ENCODE measurements at regions not wholly inside any gene's neighbourhood (a gene's known extent, or its start where the extent isn't known, plus 50 kb on each side); places are given as distances from the start of the nearest gene placed in this dataset.
"Not testable (repeated sequence)": the region's sequence is repeated elsewhere in the genome, so short reads cannot be mapped to it uniquely, and the experiment has no call there.

GRCh38 chr5:54388409-54388808 lies 67.1 kb upstream of the HSPB3 start:
- H3K9ac ChIP-seq (ENCODE audit: low read depth in 1 of 2, low read length in 2 of 2), result no peak overlapping the region
- H3K4me3 ChIP-seq (ENCODE audit: low read depth in 1 of 2, low read length in 2 of 2), result no peak overlapping the region
- H3K4me1 ChIP-seq (ENCODE audit: control insufficient read depth in 1 of 2, insufficient read depth in 2 of 2, low read length in 2 of 2), result peaks cover 9 to 11% of the 10 kb centered on the region in 2 donors
- no peaks in the 10 kb centered on the region for H3K9me3 ChIP-seq (ENCODE audit: control insufficient read depth in 1 of 2, low read length in 2 of 2)
- H3K27ac ChIP-seq (ENCODE audit: low read depth, low read length), result no peak overlapping the region
- H3K36me3 ChIP-seq (ENCODE audit: control insufficient read depth in 1 of 2, insufficient read depth in 2 of 2, low read length in 2 of 2), result no peaks in the 10 kb centered on the region
- no peaks in the 10 kb centered on the region for H3K27me3 ChIP-seq (ENCODE audit: control insufficient read depth in 1 of 2, insufficient read depth in 2 of 2, low read length in 2 of 2)

- Histone ChIP-seq H3K36me3 (ENCODE audit: control insufficient read depth in 1 of 2, insufficient read depth in 2 of 2, low read length in 2 of 2) (no peaks in the 10 kb centered on the region), H3K4me1 (ENCODE audit: control insufficient read depth in 1 of 2, insufficient read depth in 2 of 2, low read length in 2 of 2) (peaks cover 9 to 14% of the 10 kb centered on the region in 2 donors), H3K9me3 (ENCODE audit: control insufficient read depth in 1 of 2, low read length in 2 of 2) (no peaks in the 10 kb centered on the region), H3K27ac (ENCODE audit: low read depth, low read length) (no peak overlapping the region), H3K27me3 (ENCODE audit: control insufficient read depth in 1 of 2, insufficient read depth in 2 of 2, low read length in 2 of 2) (no peaks in the 10 kb centered on the region), H3K4me3 (ENCODE audit: low read depth in 1 of 2, low read length in 2 of 2) (no peak overlapping the region), H3K9ac (ENCODE audit: low read depth in 1 of 2, low read length in 2 of 2) (no peak overlapping the region)
These were observed 67.8 kb upstream of the HSPB3 start for GRCh38 chr5:54387659-54388232.

- Histone ChIP-seq H3K36me3 (ENCODE audit: control insufficient read depth in 1 of 2, insufficient read depth in 2 of 2, low read length in 2 of 2) (no peaks in the 10 kb centered on the region), H3K9ac (ENCODE audit: low read depth in 1 of 2, low read length in 2 of 2) (no peak overlapping the region), H3K9me3 (ENCODE audit: control insufficient read depth in 1 of 2, low read length in 2 of 2) (no peaks in the 10 kb centered on the region), H3K4me3 (ENCODE audit: low read depth in 1 of 2, low read length in 2 of 2) (no peak overlapping the region), H3K27me3 (ENCODE audit: control insufficient read depth in 1 of 2, insufficient read depth in 2 of 2, low read length in 2 of 2) (no peaks in the 10 kb centered on the region), H3K4me1 (ENCODE audit: control insufficient read depth in 1 of 2, insufficient read depth in 2 of 2, low read length in 2 of 2) (peaks cover 9 to 14% of the 10 kb centered on the region in 2 donors), H3K27ac (ENCODE audit: low read depth, low read length) (no peak overlapping the region)
These were observed 68.5 kb upstream of the HSPB3 start for GRCh38 chr5:54387031-54387430.

DNA sequence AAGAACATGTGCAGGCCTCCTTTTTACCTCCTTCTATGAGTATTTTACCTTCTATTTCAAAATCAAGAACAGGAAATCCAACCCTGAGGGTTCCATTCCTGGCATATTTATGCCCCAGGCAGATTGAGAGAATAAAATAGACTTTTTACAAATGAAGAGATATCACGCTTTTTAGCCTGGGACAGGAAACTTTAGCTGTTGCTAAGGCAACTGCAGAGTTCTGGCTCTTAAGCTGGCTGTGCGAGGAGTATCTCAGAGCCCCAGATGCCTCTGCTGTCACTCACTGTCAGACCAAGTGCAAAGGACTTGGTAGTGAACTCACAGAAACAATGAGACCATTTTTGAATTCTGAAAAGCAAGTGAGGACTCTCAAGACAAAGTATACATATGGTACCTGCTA lies 69.5 kb upstream of the HSPB3 start:
- Histone ChIP-seq H3K27ac (ENCODE audit: low read depth, low read length) (no peak overlapping the region), H3K9me3 (ENCODE audit: control insufficient read depth in 1 of 2, low read length in 2 of 2) (no peaks in the 10 kb centered on the region), H3K9ac (ENCODE audit: low read depth in 1 of 2, low read length in 2 of 2) (no peak overlapping the region)

GRCh38 chr5:54384356-54384933 lies 71.1 kb upstream of the HSPB3 start:
- H3K4me1 ChIP-seq (ENCODE audit: control insufficient read depth in 1 of 2, insufficient read depth in 2 of 2, low read length in 2 of 2), result peaks cover 9 to 14% of the 10 kb centered on the region in 2 donors
- H3K27ac ChIP-seq (ENCODE audit: low read depth, low read length), result no peak overlapping the region

More for the DNA sequence above, 69.5 kb upstream of the HSPB3 start:
- Histone ChIP-seq H3K4me1 (ENCODE audit: control insufficient read depth in 1 of 2, insufficient read depth in 2 of 2, low read length in 2 of 2) (peaks cover 9 to 14% of the 10 kb centered on the region in 2 donors), H3K36me3 (ENCODE audit: control insufficient read depth in 1 of 2, insufficient read depth in 2 of 2, low read length in 2 of 2) (no peaks in the 10 kb centered on the region), H3K4me3 (ENCODE audit: low read depth in 1 of 2, low read length in 2 of 2) (no peak overlapping the region), H3K27me3 (ENCODE audit: control insufficient read depth in 1 of 2, insufficient read depth in 2 of 2, low read length in 2 of 2) (no peaks in the 10 kb centered on the region)

GRCh38 chr5:54383941-54384340 lies 71.6 kb upstream of the HSPB3 start:
- Histone ChIP-seq H3K36me3 (ENCODE audit: control insufficient read depth in 1 of 2, insufficient read depth in 2 of 2, low read length in 2 of 2) (no peaks in the 10 kb centered on the region), H3K27ac (ENCODE audit: low read depth, low read length) (no peak overlapping the region), H3K27me3 (ENCODE audit: control insufficient read depth in 1 of 2, insufficient read depth in 2 of 2, low read length in 2 of 2) (no peaks in the 10 kb centered on the region), H3K9me3 (ENCODE audit: control insufficient read depth in 1 of 2, low read length in 2 of 2) (no peaks in the 10 kb centered on the region), H3K9ac (ENCODE audit: low read depth in 1 of 2, low read length in 2 of 2) (no peak overlapping the region), H3K4me3 (ENCODE audit: low read depth in 1 of 2, low read length in 2 of 2) (no peak overlapping the region), H3K4me1 (ENCODE audit: control insufficient read depth in 1 of 2, insufficient read depth in 2 of 2, low read length in 2 of 2) (peaks cover 9 to 14% of the 10 kb centered on the region in 2 donors)

More at GRCh38 chr5:54384356-54384933, 71.1 kb upstream of the HSPB3 start:
- Histone ChIP-seq H3K36me3 (ENCODE audit: control insufficient read depth in 1 of 2, insufficient read depth in 2 of 2, low read length in 2 of 2) (no peaks in the 10 kb centered on the region), H3K4me3 (ENCODE audit: low read depth in 1 of 2, low read length in 2 of 2) (peak overlapping the region in 1 of 2 donors; percentile 16), H3K9me3 (ENCODE audit: control insufficient read depth in 1 of 2, low read length in 2 of 2) (no peaks in the 10 kb centered on the region), H3K27me3 (ENCODE audit: control insufficient read depth in 1 of 2, insufficient read depth in 2 of 2, low read length in 2 of 2) (no peaks in the 10 kb centered on the region), H3K9ac (ENCODE audit: low read depth in 1 of 2, low read length in 2 of 2) (no peak overlapping the region)

DNA sequence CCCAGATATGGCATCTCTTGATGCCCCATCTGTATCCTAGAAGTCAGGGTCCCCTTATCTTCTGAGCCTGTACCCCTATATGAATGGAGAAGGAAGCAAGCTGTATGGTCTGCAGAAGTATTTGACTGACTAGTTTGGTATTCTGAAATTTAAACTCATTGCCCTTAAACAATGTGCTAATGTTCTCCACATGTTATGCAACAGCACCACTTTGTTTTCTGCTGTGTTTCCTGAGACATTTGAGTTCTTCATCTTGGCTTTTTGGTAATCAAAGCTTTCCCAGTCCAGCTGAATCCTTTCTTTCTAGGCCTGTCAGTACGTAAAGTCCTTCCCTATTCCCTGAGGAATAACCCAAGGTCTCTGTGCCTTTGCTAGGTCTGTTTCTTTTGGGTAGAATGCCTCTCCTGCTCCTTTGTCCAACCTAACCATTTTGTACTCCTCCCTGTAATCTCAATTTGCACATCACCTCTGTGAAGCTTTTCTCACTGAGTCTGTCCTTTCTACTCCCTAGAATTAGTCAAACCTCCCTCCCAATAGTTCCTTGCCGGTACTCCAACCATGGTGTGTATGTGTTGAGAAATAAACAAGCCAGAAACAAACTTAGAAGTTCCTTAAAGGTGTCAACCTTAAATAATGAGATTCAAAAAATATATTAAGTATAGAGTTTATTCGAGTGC lies 72.1 kb upstream of the HSPB3 start:
- no peaks in the 10 kb centered on the region for H3K36me3 ChIP-seq (ENCODE audit: control insufficient read depth in 1 of 2, insufficient read depth in 2 of 2, low read length in 2 of 2)
- H3K27ac ChIP-seq (ENCODE audit: low read depth, low read length), result no peak overlapping the region
- no peak overlapping the region for H3K9ac ChIP-seq (ENCODE audit: low read depth in 1 of 2, low read length in 2 of 2)
- peaks cover 9 to 14% of the 10 kb centered on the region in 2 donors for H3K4me1 ChIP-seq (ENCODE audit: control insufficient read depth in 1 of 2, insufficient read depth in 2 of 2, low read length in 2 of 2)
- H3K9me3 ChIP-seq (ENCODE audit: control insufficient read depth in 1 of 2, low read length in 2 of 2), result no peaks in the 10 kb centered on the region
- no peak overlapping the region for H3K4me3 ChIP-seq (ENCODE audit: low read depth in 1 of 2, low read length in 2 of 2)
- H3K27me3 ChIP-seq (ENCODE audit: control insufficient read depth in 1 of 2, insufficient read depth in 2 of 2, low read length in 2 of 2), result no peaks in the 10 kb centered on the region

DNA sequence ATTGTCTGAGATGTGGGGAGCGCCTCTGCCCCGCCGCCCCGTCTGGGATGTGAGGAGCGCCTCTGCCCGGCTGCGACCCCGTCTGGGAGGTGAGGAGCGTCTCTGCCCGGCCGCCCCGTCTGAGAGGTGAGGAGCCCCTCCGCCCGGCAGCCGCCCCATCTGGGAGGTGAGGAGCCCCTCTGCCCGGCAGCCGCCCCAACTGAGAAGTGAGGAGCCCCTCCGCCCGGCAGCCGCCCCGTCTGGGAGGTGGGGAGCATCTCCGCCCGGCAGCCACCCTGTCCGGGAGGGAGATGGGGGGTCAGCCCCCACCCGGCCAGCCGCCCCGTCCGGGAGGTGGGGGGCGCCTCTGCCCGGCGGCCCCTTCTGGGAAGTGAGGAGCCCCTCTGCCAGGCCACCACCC lies 70.9 kb upstream of the ARL15 start:
- not testable (repeated sequence) for H3K27me3 ChIP-seq (ENCODE audit: control insufficient read depth in 1 of 2, insufficient read depth in 2 of 2, low read length in 2 of 2); H3K4me3 ChIP-seq (ENCODE audit: low read depth in 1 of 2, low read length in 2 of 2); H3K9me3 ChIP-seq (ENCODE audit: control insufficient read depth in 1 of 2, low read length in 2 of 2); H3K27ac ChIP-seq (ENCODE audit: low read depth, low read length); H3K9ac ChIP-seq (ENCODE audit: low read depth in 1 of 2, low read length in 2 of 2); H3K36me3 ChIP-seq (ENCODE audit: control insufficient read depth in 1 of 2, insufficient read depth in 2 of 2, low read length in 2 of 2)
- peaks cover 9 to 14% of the 10 kb centered on the region in 2 donors for H3K4me1 ChIP-seq (ENCODE audit: control insufficient read depth in 1 of 2, insufficient read depth in 2 of 2, low read length in 2 of 2)

- H3K27me3 ChIP-seq (ENCODE audit: control insufficient read depth in 1 of 2, insufficient read depth in 2 of 2, low read length in 2 of 2), result no peaks in the 10 kb centered on the region
- H3K36me3 ChIP-seq (ENCODE audit: control insufficient read depth in 1 of 2, insufficient read depth in 2 of 2, low read length in 2 of 2), result no peaks in the 10 kb centered on the region
- H3K9me3 ChIP-seq (ENCODE audit: control insufficient read depth in 1 of 2, low read length in 2 of 2), result no peaks in the 10 kb centered on the region
- no peak overlapping the region for H3K9ac ChIP-seq (ENCODE audit: low read depth in 1 of 2, low read length in 2 of 2)
- H3K4me3 ChIP-seq (ENCODE audit: low read depth in 1 of 2, low read length in 2 of 2), result no peak overlapping the region
- no peak overlapping the region for H3K27ac ChIP-seq (ENCODE audit: low read depth, low read length)
- H3K4me1 ChIP-seq (ENCODE audit: control insufficient read depth in 1 of 2, insufficient read depth in 2 of 2, low read length in 2 of 2), result peaks cover 6 to 13% of the 10 kb centered on the region in 2 donors
These were observed 69.2 kb upstream of the ARL15 start for GRCh38 chr5:54379590-54379989.

GRCh38 chr5:54378707-54379106 lies 68.3 kb upstream of the ARL15 start:
- Histone ChIP-seq H3K27ac (ENCODE audit: low read depth, low read length) (no peak overlapping the region), H3K27me3 (ENCODE audit: control insufficient read depth in 1 of 2, insufficient read depth in 2 of 2, low read length in 2 of 2) (no peaks in the 10 kb centered on the region), H3K9ac (ENCODE audit: low read depth in 1 of 2, low read length in 2 of 2) (no peak overlapping the region), H3K4me1 (ENCODE audit: control insufficient read depth in 1 of 2, insufficient read depth in 2 of 2, low read length in 2 of 2) (peaks cover 0 to 5% of the 10 kb centered on the region in 2 donors), H3K4me3 (ENCODE audit: low read depth in 1 of 2, low read length in 2 of 2) (no peak overlapping the region), H3K36me3 (ENCODE audit: control insufficient read depth in 1 of 2, insufficient read depth in 2 of 2, low read length in 2 of 2) (no peaks in the 10 kb centered on the region), H3K9me3 (ENCODE audit: control insufficient read depth in 1 of 2, low read length in 2 of 2) (no peaks in the 10 kb centered on the region)

All from duodenal mucosa (tissue), 2 donors.